GM12891 (cell line): ENCODE measurements at regions not wholly inside any gene's neighbourhood (a gene's known extent, or its start where the extent isn't known, plus 50 kb on each side); places are given as distances from the start of the nearest gene placed in this dataset.

Experiments used
- POLR2A ChIP-seq: IDR thresholded peaks from 2 replicates; pipeline ENCODE4 v1.6.1; 2011; ENCODE audit warnings: low read depth, low read length, control low read depth
- TAF1 ChIP-seq: IDR thresholded peaks from 2 replicates; pipeline ENCODE4 v1.6.1; 2011; ENCODE audit warnings: low read depth, low read length, control low read depth

GRCh38 chr9:108339251-108339650, 516.5 kb downstream of the ACTL7B start:
- TF ChIP-seq TAF1 (no peak), POLR2A (no peak)
